ENCODE measurements at regions not wholly inside any gene's neighbourhood (a gene's known extent, or its start where the extent isn't known, plus 50 kb on each side); places are given as distances from the start of the nearest gene placed in this dataset.

- TF ChIP-seq, protein P1, sequence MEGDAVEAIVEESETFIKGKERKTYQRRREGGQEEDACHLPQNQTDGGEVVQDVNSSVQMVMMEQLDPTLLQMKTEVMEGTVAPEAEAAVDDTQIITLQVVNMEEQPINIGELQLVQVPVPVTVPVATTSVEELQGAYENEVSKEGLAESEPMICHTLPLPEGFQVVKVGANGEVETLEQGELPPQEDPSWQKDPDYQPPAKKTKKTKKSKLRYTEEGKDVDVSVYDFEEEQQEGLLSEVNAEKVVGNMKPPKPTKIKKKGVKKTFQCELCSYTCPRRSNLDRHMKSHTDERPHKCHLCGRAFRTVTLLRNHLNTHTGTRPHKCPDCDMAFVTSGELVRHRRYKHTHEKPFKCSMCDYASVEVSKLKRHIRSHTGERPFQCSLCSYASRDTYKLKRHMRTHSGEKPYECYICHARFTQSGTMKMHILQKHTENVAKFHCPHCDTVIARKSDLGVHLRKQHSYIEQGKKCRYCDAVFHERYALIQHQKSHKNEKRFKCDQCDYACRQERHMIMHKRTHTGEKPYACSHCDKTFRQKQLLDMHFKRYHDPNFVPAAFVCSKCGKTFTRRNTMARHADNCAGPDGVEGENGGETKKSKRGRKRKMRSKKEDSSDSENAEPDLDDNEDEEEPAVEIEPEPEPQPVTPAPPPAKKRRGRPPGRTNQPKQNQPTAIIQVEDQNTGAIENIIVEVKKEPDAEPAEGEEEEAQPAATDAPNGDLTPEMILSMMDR (IDR thresholded peaks at IDR 0.05): no peak
- no peak for TF ChIP-seq EP300 (IDR thresholded peaks at IDR 0.05; ENCODE audit: borderline replicate concordance in 1 of 2, low read depth in 1 of 2, low read length in 1 of 2)
- no peak for TF ChIP-seq FOSL2 (IDR thresholded peaks at IDR 0.05; ENCODE audit: borderline replicate concordance, low read depth)
- TF ChIP-seq MAX (IDR thresholded peaks at IDR 0.05; ENCODE audit: low read depth): no peak
- TF ChIP-seq POLR2AphosphoS5 (IDR thresholded peaks at IDR 0.05; ENCODE audit: low read depth, low read length): no peak
- TF ChIP-seq MEF2A (IDR thresholded peaks at IDR 0.05; ENCODE audit: borderline replicate concordance, low read depth): no peak
- no peak for TF ChIP-seq GATA2 (CRISPR knock-in tag; IDR thresholded peaks at IDR 0.05)
- no peak for TF ChIP-seq SMC3 (IDR thresholded peaks at IDR 0.05; ENCODE audit: low read depth, low read length)
- no peak for TF ChIP-seq RAD21 (IDR thresholded peaks at IDR 0.05; ENCODE audit: low read length)
- TF ChIP-seq, protein P2, sequence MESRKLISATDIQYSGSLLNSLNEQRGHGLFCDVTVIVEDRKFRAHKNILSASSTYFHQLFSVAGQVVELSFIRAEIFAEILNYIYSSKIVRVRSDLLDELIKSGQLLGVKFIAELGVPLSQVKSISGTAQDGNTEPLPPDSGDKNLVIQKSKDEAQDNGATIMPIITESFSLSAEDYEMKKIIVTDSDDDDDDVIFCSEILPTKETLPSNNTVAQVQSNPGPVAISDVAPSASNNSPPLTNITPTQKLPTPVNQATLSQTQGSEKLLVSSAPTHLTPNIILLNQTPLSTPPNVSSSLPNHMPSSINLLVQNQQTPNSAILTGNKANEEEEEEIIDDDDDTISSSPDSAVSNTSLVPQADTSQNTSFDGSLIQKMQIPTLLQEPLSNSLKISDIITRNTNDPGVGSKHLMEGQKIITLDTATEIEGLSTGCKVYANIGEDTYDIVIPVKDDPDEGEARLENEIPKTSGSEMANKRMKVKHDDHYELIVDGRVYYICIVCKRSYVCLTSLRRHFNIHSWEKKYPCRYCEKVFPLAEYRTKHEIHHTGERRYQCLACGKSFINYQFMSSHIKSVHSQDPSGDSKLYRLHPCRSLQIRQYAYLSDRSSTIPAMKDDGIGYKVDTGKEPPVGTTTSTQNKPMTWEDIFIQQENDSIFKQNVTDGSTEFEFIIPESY (IDR thresholded peaks at IDR 0.05; ENCODE audit: borderline replicate concordance, low read depth): no peak
- TF ChIP-seq EZH2phosphoT487 (IDR thresholded peaks at IDR 0.05; ENCODE audit: borderline replicate concordance, low read depth): no peak
Observed at GRCh38 chr3:64743887-64744243, 56.1 kb upstream of the ADAMTS9 start.
